BJ (cell line): ENCODE measurements at regions not wholly inside any gene's neighbourhood (a gene's known extent, or its start where the extent isn't known, plus 50 kb on each side); places are given as distances from the start of the nearest gene placed in this dataset.

Experiments
- CTCF ChIA-PET: fragments of 350-600 bp; formaldehyde crosslinking; extraction: SDS; loops from one replicate; lab custom pipeline; 2021; ENCODE audit warnings: antibody characterized with exemption, inconsistent platforms; lab: Yijun Ruan, JAX
- POLR2A ChIA-PET: fragments of 300-600 bp; sonication (Branson Sonifier 250); formaldehyde crosslinking; extraction: SDS; loops from one replicate; lab custom pipeline; 2021; ENCODE audit warnings: antibody characterized with exemption; lab: Charles Lee
- DNase-seq: peaks from one replicate; pipeline ENCODE4 v3.0.0-alpha.2; 2011; ENCODE audit warnings: low read depth
- H3K27me3 ChIP-seq: 2 replicates; pipeline ENCODE4 v1.6.0; 2011; ENCODE audit warnings: low read length; ENCODE audit not compliant: control insufficient read depth, insufficient read depth
- H3K36me3 ChIP-seq: 2 replicates; pipeline ENCODE4 v1.5.1; 2011; ENCODE audit warnings: low read length; ENCODE audit not compliant: control insufficient read depth, insufficient read depth
- H3K4me3 ChIP-seq: 2 replicates; pipeline ENCODE4 v1.5.1; 2011; ENCODE audit warnings: low read depth, mild to moderate bottlenecking, control low read depth, low read length
- TF ChIP-seq, protein P1 (sequence below): IDR thresholded peaks from 2 replicates; pipeline ENCODE4 v1.5.1; 2011; ENCODE audit warnings: low read depth, mild to moderate bottlenecking, control low read depth, inconsistent platforms, low read length, moderate library complexity; ENCODE audit not compliant: insufficient read depth

DNA sequence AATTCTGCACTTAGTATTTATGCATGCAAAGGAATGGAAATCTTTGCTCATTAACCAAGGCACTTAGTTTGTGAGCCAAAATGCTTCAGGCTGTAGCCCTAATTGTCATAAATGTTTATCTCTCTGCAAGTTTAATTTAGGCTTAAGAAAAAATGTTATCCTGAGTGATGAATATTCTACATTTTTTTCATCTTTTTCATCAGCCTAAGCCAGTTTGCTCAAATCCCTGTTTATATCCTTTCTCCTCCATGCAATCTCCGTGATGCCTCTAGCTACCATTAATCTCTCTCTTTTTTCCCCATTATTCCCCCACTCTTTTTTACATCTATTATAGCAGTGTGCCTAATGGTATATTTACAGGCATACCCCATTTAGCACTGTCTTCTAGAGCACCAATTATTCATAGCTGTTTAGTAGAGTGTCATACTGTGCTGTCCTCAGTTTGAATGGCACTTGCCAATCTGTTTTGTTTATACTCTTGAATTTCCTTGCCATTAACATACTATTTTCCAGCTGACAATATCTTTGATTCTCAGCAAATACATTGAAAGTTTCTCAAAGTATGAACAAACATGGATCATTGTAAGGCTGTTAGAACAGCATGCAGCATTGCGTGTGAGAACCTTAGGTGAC is 1457.0 kb downstream of the MAT2B start:
- TF ChIP-seq, protein P1, sequence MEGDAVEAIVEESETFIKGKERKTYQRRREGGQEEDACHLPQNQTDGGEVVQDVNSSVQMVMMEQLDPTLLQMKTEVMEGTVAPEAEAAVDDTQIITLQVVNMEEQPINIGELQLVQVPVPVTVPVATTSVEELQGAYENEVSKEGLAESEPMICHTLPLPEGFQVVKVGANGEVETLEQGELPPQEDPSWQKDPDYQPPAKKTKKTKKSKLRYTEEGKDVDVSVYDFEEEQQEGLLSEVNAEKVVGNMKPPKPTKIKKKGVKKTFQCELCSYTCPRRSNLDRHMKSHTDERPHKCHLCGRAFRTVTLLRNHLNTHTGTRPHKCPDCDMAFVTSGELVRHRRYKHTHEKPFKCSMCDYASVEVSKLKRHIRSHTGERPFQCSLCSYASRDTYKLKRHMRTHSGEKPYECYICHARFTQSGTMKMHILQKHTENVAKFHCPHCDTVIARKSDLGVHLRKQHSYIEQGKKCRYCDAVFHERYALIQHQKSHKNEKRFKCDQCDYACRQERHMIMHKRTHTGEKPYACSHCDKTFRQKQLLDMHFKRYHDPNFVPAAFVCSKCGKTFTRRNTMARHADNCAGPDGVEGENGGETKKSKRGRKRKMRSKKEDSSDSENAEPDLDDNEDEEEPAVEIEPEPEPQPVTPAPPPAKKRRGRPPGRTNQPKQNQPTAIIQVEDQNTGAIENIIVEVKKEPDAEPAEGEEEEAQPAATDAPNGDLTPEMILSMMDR: no peak
- H3K36me3 ChIP-seq: no peaks in the 10 kb centered on the region
- ChIA-PET CTCF (no interaction called here), POLR2A (no interaction called here)
- no peaks in the 10 kb centered on the region for H3K27me3 ChIP-seq
- H3K4me3 ChIP-seq: no peak overlapping the region
- DNase-seq: no peak

DNA sequence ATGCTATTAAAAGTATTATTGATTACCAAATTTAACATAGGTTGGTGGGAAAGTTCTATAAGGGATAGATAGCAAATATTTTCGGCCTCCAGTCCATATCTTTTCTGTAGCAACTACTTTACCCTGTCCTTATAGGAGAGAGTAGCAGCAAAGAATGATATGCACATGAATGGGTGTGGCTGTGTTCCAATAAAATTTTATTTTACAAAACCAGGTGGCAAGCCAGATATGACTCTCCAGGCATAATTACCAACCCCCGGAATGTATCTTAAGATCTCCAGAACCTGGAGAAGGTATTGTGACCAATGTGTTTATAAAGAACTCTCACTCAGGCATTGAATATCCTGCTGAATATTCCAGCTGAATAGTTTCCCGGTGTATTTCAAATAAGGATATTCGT is 1461.2 kb downstream of the MAT2B start:
- ChIA-PET POLR2A (no interaction called here), CTCF (no interaction called here)
- TF ChIP-seq, protein P1: no peak

DNA sequence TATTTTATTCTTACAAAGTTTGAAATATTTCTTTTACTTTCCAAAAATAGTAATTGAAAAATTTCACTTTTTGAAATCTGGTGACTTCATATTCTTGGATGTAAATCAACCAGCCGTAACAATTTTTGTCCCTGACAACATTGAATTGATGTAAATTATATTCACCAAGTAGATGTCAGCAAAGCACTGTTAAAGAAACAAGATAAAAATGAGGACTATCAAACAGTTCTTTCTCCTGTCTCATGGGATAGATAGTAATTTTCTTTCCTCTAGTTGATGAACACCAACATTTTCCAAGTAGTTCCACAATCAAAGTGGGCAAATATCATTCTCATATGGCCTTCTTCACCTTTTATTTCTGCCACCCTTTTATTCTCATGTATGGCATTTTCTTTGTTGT is 1461.9 kb downstream of the MAT2B start:
- H3K4me3 ChIP-seq: no peak overlapping the region
- ChIA-PET CTCF (no interaction called here), POLR2A (no interaction called here)
- TF ChIP-seq, protein P1: no peak
- no peaks in the 10 kb centered on the region for H3K36me3 ChIP-seq
- no peaks in the 10 kb centered on the region for H3K27me3 ChIP-seq
- no peak for DNase-seq

More for the DNA sequence above, 1461.2 kb downstream of the MAT2B start:
- H3K4me3 ChIP-seq: no peak overlapping the region
- H3K27me3 ChIP-seq: no peaks in the 10 kb centered on the region
- no peak for DNase-seq
- no peaks in the 10 kb centered on the region for H3K36me3 ChIP-seq

DNA sequence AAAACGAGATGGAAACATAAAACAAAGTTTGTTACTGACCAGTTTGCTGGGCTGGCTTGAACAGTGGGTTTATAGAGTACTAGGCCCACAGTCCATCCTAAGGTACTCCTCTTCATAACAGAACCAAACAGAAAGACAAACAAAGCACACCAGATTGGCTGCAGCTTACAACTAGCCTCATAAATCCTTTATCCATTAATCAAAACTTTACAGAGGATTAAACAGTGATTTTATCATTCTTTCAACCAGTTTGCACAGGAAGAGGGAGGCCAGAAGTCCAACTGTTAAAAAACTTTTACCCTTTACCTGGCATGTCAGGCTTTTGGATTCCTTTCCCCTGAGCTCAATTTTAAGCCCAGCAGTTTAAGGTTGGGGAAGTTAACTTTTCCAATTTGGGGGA is 1467.6 kb downstream of the MAT2B start:
- CTCF ChIA-PET: no interaction called here
- Histone ChIP-seq H3K36me3 (no peaks in the 10 kb centered on the region), H3K27me3 (no peaks in the 10 kb centered on the region), H3K4me3 (no peak overlapping the region)
- POLR2A ChIA-PET: no interaction called here
- TF ChIP-seq, protein P1: no peak
- no peak for DNase-seq

DNA sequence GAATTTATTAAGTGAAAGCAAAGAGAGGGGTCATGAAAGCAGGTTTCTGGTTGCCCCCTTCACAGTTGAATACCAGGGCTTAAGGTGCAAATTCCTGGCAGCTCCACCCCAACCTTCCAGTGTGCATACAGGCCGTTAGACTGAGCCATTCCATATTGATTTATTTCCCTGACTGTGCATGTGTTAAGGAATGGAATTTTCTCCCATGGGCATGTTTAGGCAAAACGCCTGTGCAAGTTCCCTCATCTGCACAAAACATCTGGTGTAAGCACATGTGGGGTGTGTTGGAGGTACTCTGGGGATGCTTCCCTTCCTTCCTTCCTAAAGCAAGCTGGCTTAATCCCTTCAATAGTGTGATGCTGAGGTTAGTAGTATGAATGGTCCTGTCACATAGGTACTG is 1470.6 kb downstream of the MAT2B start:
- Histone ChIP-seq H3K27me3 (no peaks in the 10 kb centered on the region), H3K4me3 (no peak overlapping the region), H3K36me3 (no peaks in the 10 kb centered on the region)
- DNase-seq: no peak
- POLR2A ChIA-PET: no interaction called here
- CTCF ChIA-PET: no interaction called here
- TF ChIP-seq, protein P1: no peak
